ENCODE measurements at regions not wholly inside any gene's neighbourhood (a gene's known extent, or its start where the extent isn't known, plus 50 kb on each side); places are given as distances from the start of the nearest gene placed in this dataset.

DNA sequence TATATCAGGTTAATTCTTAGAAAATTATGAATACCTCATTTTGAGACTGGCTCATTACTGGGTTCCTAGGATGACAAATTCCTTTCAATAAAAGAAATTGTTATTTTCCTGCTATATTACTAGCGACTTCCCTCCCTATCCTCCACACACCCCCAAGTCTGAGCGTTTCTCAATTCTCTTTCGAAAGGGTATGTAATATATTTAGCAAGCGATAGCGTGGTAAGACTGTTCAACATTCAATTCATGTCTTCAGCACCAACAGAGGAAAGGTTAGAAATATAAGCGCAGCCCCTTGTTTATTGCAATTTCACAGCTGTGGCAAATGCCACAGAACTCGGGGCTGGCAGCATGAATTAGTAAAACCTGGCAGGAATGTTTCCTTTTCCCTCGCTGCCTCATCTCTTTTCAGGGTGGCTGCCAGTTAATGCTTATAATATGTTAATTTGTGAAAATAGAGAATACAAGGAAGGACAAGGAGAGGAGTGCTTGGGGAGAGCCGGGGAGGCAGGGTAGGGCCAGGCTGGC lies 152.7 kb upstream of the TBCA start:
- no peaks in the 10 kb centered on the region for H3K4me1 ChIP-seq
- H3K36me3 ChIP-seq = no peaks in the 10 kb centered on the region
- peaks cover 0 to 7% (median 0%) of the 10 kb centered on the region in 8 donors for H3K9me3 ChIP-seq
- 73 to 81% (median 79%) methylated on average over 9 of the region's 9 CpGs for WGBS, 5 donors
- TF ChIP-seq POLR2AphosphoS5 (IDR thresholded peaks at IDR 0.05) = no peak
- no peak for TF ChIP-seq CTCF (IDR thresholded peaks at IDR 0.05 in 8 of 11, conservative IDR thresholded peaks at IDR 0.05 in 3 of 11)
- TF ChIP-seq POLR2A (IDR thresholded peaks at IDR 0.05) = no peak
- no peak for DNase-seq
- H3K27me3 ChIP-seq (replicated peaks in 1 of 7) = peaks cover 0 to 4% (median 0%) of the 10 kb centered on the region in 7 donors
- H3K4me3 ChIP-seq = no peak overlapping the region
- intact Hi-C loops (cut with DNase I; ENCODE audit: low total_unique reads) = no loop called here
- H3K27ac ChIP-seq = no peak overlapping the region

DNA sequence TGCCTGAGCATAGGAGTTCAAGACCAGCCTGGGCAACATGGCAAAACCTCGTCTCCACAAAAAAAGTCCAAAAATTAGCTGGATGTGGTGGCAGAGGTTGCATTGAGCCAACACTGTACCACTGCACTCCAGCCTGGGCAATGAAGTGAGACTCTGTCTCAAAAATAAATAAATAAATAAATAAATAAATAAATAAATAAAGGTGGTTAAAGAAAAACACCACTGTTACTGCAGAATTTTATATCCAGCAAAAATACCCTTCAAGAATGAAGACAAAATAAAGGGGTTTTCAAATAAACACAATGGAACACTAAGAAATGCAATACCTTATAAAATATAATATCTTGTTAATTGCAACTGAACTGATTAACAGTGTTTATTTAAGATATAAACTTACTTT lies 150.2 kb upstream of the TBCA start:
- H3K27ac ChIP-seq = no peak overlapping the region
- WGBS, 5 donors = 54 to 95% (median 92%) methylated on average over 1 of the region's 1 CpG
- no peak for DNase-seq
- H3K27me3 ChIP-seq (replicated peaks in 1 of 7) = peaks cover 0 to 4% (median 0%) of the 10 kb centered on the region in 7 donors
- TF ChIP-seq POLR2AphosphoS5 (IDR thresholded peaks at IDR 0.05) (no peak), POLR2A (IDR thresholded peaks at IDR 0.05) (no peak), CTCF (IDR thresholded peaks at IDR 0.05 in 8 of 11, conservative IDR thresholded peaks at IDR 0.05 in 3 of 11) (no peak)
- no peaks in the 10 kb centered on the region for H3K4me1 ChIP-seq
- peaks cover 0 to 7% (median 0%) of the 10 kb centered on the region in 8 donors for H3K9me3 ChIP-seq
- intact Hi-C loops (cut with DNase I; ENCODE audit: low total_unique reads) = no loop called here
- H3K36me3 ChIP-seq = no peaks in the 10 kb centered on the region
- no peak overlapping the region for H3K4me3 ChIP-seq

DNA sequence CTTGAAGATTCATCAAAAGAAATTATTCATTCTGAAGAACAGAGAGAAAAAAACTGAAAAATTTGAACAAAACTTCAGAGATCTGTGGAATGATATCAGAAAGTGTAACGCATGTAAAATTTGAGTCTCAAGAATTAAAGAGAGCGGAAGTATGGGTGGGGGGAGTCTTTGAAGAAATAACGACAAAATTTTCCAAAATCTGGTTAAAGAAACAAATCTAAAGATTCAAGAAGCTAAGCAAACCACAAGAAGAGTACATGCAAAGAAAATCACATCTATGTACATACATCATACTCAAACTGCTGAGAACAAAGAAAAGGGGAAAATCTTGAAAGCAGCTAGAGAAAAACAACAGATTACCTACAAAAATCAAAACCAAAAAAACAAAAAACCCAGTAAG lies 149.4 kb upstream of the TBCA start:
- intact Hi-C loops (cut with DNase I; ENCODE audit: low total_unique reads) = no loop called here
- Histone ChIP-seq H3K36me3 (no peaks in the 10 kb centered on the region), H3K4me1 (no peaks in the 10 kb centered on the region), H3K9me3 (peaks cover 0 to 7% (median 0%) of the 10 kb centered on the region in 8 donors), H3K27me3 (replicated peaks in 1 of 7) (peaks cover 0 to 4% (median 0%) of the 10 kb centered on the region in 7 donors), H3K4me3 (no peak overlapping the region), H3K27ac (no peak overlapping the region)
- WGBS, 5 donors = 80 to 95% (median 83%) methylated on average over 3 of the region's 3 CpGs
- no peak for DNase-seq
- TF ChIP-seq POLR2AphosphoS5 (IDR thresholded peaks at IDR 0.05) = no peak
- no peak for TF ChIP-seq CTCF (IDR thresholded peaks at IDR 0.05 in 8 of 11, conservative IDR thresholded peaks at IDR 0.05 in 3 of 11)
- no peak for TF ChIP-seq POLR2A (IDR thresholded peaks at IDR 0.05)

DNA sequence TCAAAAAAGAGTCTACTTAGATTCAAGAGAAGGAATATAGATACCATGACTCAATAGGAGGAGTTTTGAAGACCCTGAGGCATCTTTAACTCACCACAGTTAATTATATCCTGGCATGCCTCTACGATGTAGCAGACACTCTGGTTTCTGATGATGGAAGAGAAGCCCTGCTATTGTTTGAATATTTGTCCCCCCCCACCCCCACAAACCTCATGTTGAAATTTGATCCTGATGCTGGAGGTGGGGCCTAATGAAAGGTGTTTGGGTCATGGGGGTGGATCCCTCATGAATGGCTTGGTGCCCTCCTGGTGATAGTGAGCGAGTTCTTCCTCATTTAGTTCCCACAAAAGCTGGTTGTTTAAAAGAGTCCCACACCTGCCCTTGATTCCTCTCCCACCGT lies 147.9 kb upstream of the TBCA start:
- Histone ChIP-seq H3K9me3 (peaks cover 0 to 7% (median 0%) of the 10 kb centered on the region in 8 donors), H3K36me3 (no peaks in the 10 kb centered on the region), H3K27me3 (replicated peaks in 1 of 7) (peaks cover 0 to 3% (median 0%) of the 10 kb centered on the region in 7 donors), H3K4me3 (no peak overlapping the region), H3K4me1 (no peaks in the 10 kb centered on the region), H3K27ac (no peak overlapping the region)
- DNase-seq = no peak
- no peak for TF ChIP-seq CTCF (IDR thresholded peaks at IDR 0.05 in 8 of 11, conservative IDR thresholded peaks at IDR 0.05 in 3 of 11)
- TF ChIP-seq POLR2A (IDR thresholded peaks at IDR 0.05) = no peak
- no peak for TF ChIP-seq POLR2AphosphoS5 (IDR thresholded peaks at IDR 0.05)
- 59 to 76% (median 69%) methylated on average over 3 of the region's 3 CpGs for WGBS, 5 donors
- intact Hi-C loops (cut with DNase I; ENCODE audit: low total_unique reads) = no loop called here

All from spleen (tissue), 11 donors.